Tibial nerve (tissue), 4 donors: ENCODE measurements at regions not wholly inside any gene's neighbourhood (a gene's known extent, or its start where the extent isn't known, plus 50 kb on each side); places are given as distances from the start of the nearest gene placed in this dataset.

Source experiments
- DNase-seq, 2 donors: peaks; one replicate each; pipeline ENCODE4 v3.0.0-alpha.2; 2019; ENCODE audit warnings: low spot score in 2 of 2
- H3K27ac ChIP-seq, 4 donors: fragments of 200-600 bp; sonication (generic) in 3 of 4; one replicate each; pipeline ENCODE4 v1.5.1; 2017 to 2019; ENCODE audit warnings: mild to moderate bottlenecking in 1 of 4
- H3K27me3 ChIP-seq, 2 donors: fragments of 200-600 bp; sonication (generic) in 1 of 2; one replicate each; pipeline versions ENCODE4 v1.5.1 to v1.6.0; 2017 to 2019
- H3K36me3 ChIP-seq, 3 donors: fragments of 200-600 bp; sonication (generic); one replicate each; pipeline ENCODE4 v1.5.1; 2018 to 2019
- H3K4me1 ChIP-seq, 4 donors: fragments of 200-600 bp; sonication (generic) in 3 of 4; one replicate each; pipeline ENCODE4 v1.5.1; 2017 to 2019
- H3K4me3 ChIP-seq, 4 donors: fragments of 200-600 bp; sonication (generic) in 3 of 4; one replicate each; pipeline ENCODE4 v1.5.1; 2017 to 2019; ENCODE audit warnings: mild to moderate bottlenecking in 1 of 4, moderate library complexity in 1 of 4
- H3K9me3 ChIP-seq, 4 donors: fragments of 200-600 bp; sonication (generic) in 3 of 4; one replicate each; pipeline ENCODE4 v1.5.1; 2017 to 2019
- CTCF ChIP-seq, 5 experiments: fragments of 200-600 bp in 3 of 5; fragments of 450-650 bp in 2 of 5; sonication (generic) in 3 of 5; IDR thresholded peaks; one replicate each; pipeline ENCODE4 v1.5.1; 2016 to 2019; ENCODE audit warnings: antibody characterized with exemption in 5 of 5, mild to moderate bottlenecking in 3 of 5, moderate library complexity in 2 of 5
- EP300 ChIP-seq, 2 donors: sonication (generic); formaldehyde crosslinking; IDR thresholded peaks; one replicate each; pipeline ENCODE4 v1.6.1; 2017; ENCODE audit warnings: antibody characterized with exemption in 2 of 2, mild to moderate bottlenecking in 1 of 2
- POLR2A ChIP-seq, 2 donors: fragments of 450-650 bp; IDR thresholded peaks; one replicate each; pipeline ENCODE4 v1.6.1; 2017; ENCODE audit warnings: antibody characterized with exemption in 2 of 2, mild to moderate bottlenecking in 2 of 2, moderate library complexity in 2 of 2
- WGBS, 2 donors: methylation state at CpG; one replicate each; pipeline ENCODE4 v1.1.5; 2018; 5-methylcytosine and 5-hydroxymethylcytosine counted together

GRCh38 chr9:19701991-19702390, 86.8 kb downstream of the SLC24A2 start:
- TF ChIP-seq EP300 (IDR thresholded peaks at IDR 0.05) (no peak), POLR2A (IDR thresholded peaks at IDR 0.05) (no peak), CTCF (IDR thresholded peaks at IDR 0.05) (no peak)
- H3K4me1 ChIP-seq: no peaks in the 10 kb centered on the region
- 33 to 35% methylated on average over 2 of the region's 2 CpGs for WGBS, 2 donors

GRCh38 chr9:19701274-19701673, 87.6 kb downstream of the SLC24A2 start:
- Histone ChIP-seq H3K27me3 (no peaks in the 10 kb centered on the region), H3K9me3 (no peaks in the 10 kb centered on the region), H3K4me1 (no peaks in the 10 kb centered on the region), H3K27ac (no peak overlapping the region), H3K4me3 (no peak overlapping the region), H3K36me3 (no peaks in the 10 kb centered on the region)
- 82 to 83% methylated on average over 6 of the region's 6 CpGs for WGBS, 2 donors
- no peak for TF ChIP-seq EP300 (IDR thresholded peaks at IDR 0.05)
- no peak for TF ChIP-seq CTCF (IDR thresholded peaks at IDR 0.05)
- TF ChIP-seq POLR2A (IDR thresholded peaks at IDR 0.05): no peak
- no peak for DNase-seq

More at GRCh38 chr9:19701991-19702390, 86.8 kb downstream of the SLC24A2 start:
- Histone ChIP-seq H3K4me3 (no peak overlapping the region), H3K36me3 (no peaks in the 10 kb centered on the region), H3K27me3 (no peaks in the 10 kb centered on the region), H3K27ac (no peak overlapping the region), H3K9me3 (no peaks in the 10 kb centered on the region)
- DNase-seq: no peak

GRCh38 chr9:19700699-19701098, 88.1 kb downstream of the SLC24A2 start:
- 76 to 79% methylated on average over 3 of the region's 3 CpGs for WGBS, 2 donors
- TF ChIP-seq POLR2A (IDR thresholded peaks at IDR 0.05) (no peak), CTCF (IDR thresholded peaks at IDR 0.05) (no peak)
- H3K36me3 ChIP-seq: no peaks in the 10 kb centered on the region

GRCh38 chr9:19699756-19700155, 89.1 kb downstream of the SLC24A2 start:
- no peak overlapping the region for H3K27ac ChIP-seq
- no peaks in the 10 kb centered on the region for H3K36me3 ChIP-seq
- H3K9me3 ChIP-seq: no peaks in the 10 kb centered on the region
- 39 to 42% methylated on average over 3 of the region's 3 CpGs for WGBS, 2 donors
- no peaks in the 10 kb centered on the region for H3K4me1 ChIP-seq
- TF ChIP-seq EP300 (IDR thresholded peaks at IDR 0.05) (no peak), POLR2A (IDR thresholded peaks at IDR 0.05) (no peak), CTCF (IDR thresholded peaks at IDR 0.05) (no peak)
- no peak for DNase-seq
- H3K27me3 ChIP-seq: no peaks in the 10 kb centered on the region
- no peak overlapping the region for H3K4me3 ChIP-seq

More at GRCh38 chr9:19700699-19701098, 88.1 kb downstream of the SLC24A2 start:
- Histone ChIP-seq H3K4me1 (no peaks in the 10 kb centered on the region), H3K27me3 (no peaks in the 10 kb centered on the region), H3K27ac (no peak overlapping the region), H3K4me3 (no peak overlapping the region), H3K9me3 (no peaks in the 10 kb centered on the region)
- no peak for DNase-seq

- H3K27me3 ChIP-seq: no peaks in the 10 kb centered on the region
- TF ChIP-seq CTCF (IDR thresholded peaks at IDR 0.05) (no peak), EP300 (IDR thresholded peaks at IDR 0.05) (no peak), POLR2A (IDR thresholded peaks at IDR 0.05) (no peak)
- H3K4me3 ChIP-seq: no peak overlapping the region
- DNase-seq: no peak
- no peak overlapping the region for H3K27ac ChIP-seq
- 37 to 46% methylated on average over 3 of the region's 3 CpGs for WGBS, 2 donors
- no peaks in the 10 kb centered on the region for H3K4me1 ChIP-seq
- H3K36me3 ChIP-seq: no peaks in the 10 kb centered on the region
- H3K9me3 ChIP-seq: no peaks in the 10 kb centered on the region
These were observed 89.9 kb downstream of the SLC24A2 start for GRCh38 chr9:19698960-19699359.
